ENCODE measurements at regions not wholly inside any gene's neighbourhood (a gene's known extent, or its start where the extent isn't known, plus 50 kb on each side); places are given as distances from the start of the nearest gene placed in this dataset.

GRCh38 chr6:169927711-169928110 is 176.3 kb downstream of the ERMARD start:
- H3K27ac ChIP-seq: no peak overlapping the region
- no peak for TF ChIP-seq CTCF (IDR thresholded peaks at IDR 0.05)
- H3K36me3 ChIP-seq: no peaks in the 10 kb centered on the region
- no peaks in the 10 kb centered on the region for H3K4me1 ChIP-seq (ENCODE audit: control insufficient read depth in 1 of 2, insufficient read depth in 1 of 2, low read depth in 1 of 2, low read length in 1 of 2)
- H3K4me3 ChIP-seq (ENCODE audit: low read depth in 1 of 2, low read length in 1 of 2): no peak overlapping the region
- H3K27me3 ChIP-seq: no peaks in the 10 kb centered on the region
- no peaks in the 10 kb centered on the region for H3K9me3 ChIP-seq

GRCh38 chr6:169926617-169927417 is 175.4 kb downstream of the ERMARD start:
- H3K4me1 ChIP-seq (ENCODE audit: control insufficient read depth in 1 of 2, insufficient read depth in 1 of 2, low read depth in 1 of 2, low read length in 1 of 2): no peaks in the 10 kb centered on the region
- TF ChIP-seq CTCF (IDR thresholded peaks at IDR 0.05): no peak

GRCh38 chr6:169923468-169924464 is 172.3 kb downstream of the ERMARD start:
- peaks cover 12% of the 10 kb centered on the region for H3K27me3 ChIP-seq
- no peaks in the 10 kb centered on the region for H3K9me3 ChIP-seq
- H3K36me3 ChIP-seq: no peaks in the 10 kb centered on the region
- no peaks in the 10 kb centered on the region for H3K4me1 ChIP-seq (ENCODE audit: control insufficient read depth in 1 of 2, insufficient read depth in 1 of 2, low read depth in 1 of 2, low read length in 1 of 2)
- H3K27ac ChIP-seq: no peak overlapping the region
- no peak overlapping the region for H3K4me3 ChIP-seq (ENCODE audit: low read depth in 1 of 2, low read length in 1 of 2)
- no peak for TF ChIP-seq CTCF (IDR thresholded peaks at IDR 0.05)

More at GRCh38 chr6:169926617-169927417, 175.4 kb downstream of the ERMARD start:
- Histone ChIP-seq H3K27me3 (peaks cover 6% of the 10 kb centered on the region), H3K36me3 (no peaks in the 10 kb centered on the region), H3K9me3 (no peaks in the 10 kb centered on the region), H3K27ac (no peak overlapping the region), H3K4me3 (ENCODE audit: low read depth in 1 of 2, low read length in 1 of 2) (no peak overlapping the region)

- H3K36me3 ChIP-seq: no peaks in the 10 kb centered on the region
- H3K4me3 ChIP-seq (ENCODE audit: low read depth in 1 of 2, low read length in 1 of 2): no peak overlapping the region
- peaks cover 12% of the 10 kb centered on the region for H3K27me3 ChIP-seq
- no peak overlapping the region for H3K27ac ChIP-seq
- no peaks in the 10 kb centered on the region for H3K4me1 ChIP-seq (ENCODE audit: control insufficient read depth in 1 of 2, insufficient read depth in 1 of 2, low read depth in 1 of 2, low read length in 1 of 2)
- TF ChIP-seq CTCF (IDR thresholded peaks at IDR 0.05): no peak
- no peaks in the 10 kb centered on the region for H3K9me3 ChIP-seq
Observed at GRCh38 chr6:169921853-169922824, 170.7 kb downstream of the ERMARD start.

- no peaks in the 10 kb centered on the region for H3K9me3 ChIP-seq
- TF ChIP-seq CTCF (IDR thresholded peaks at IDR 0.05): no peak
- H3K27me3 ChIP-seq: peaks cover 12% of the 10 kb centered on the region
- H3K4me3 ChIP-seq (ENCODE audit: low read depth in 1 of 2, low read length in 1 of 2): no peak overlapping the region
- H3K36me3 ChIP-seq: no peaks in the 10 kb centered on the region
- no peaks in the 10 kb centered on the region for H3K4me1 ChIP-seq (ENCODE audit: control insufficient read depth in 1 of 2, insufficient read depth in 1 of 2, low read depth in 1 of 2, low read length in 1 of 2)
- H3K27ac ChIP-seq: no peak overlapping the region
Observed at GRCh38 chr6:169921217-169921616, 169.8 kb downstream of the ERMARD start.
